Fibroblast of skin of right biceps (primary cell): ENCODE measurements at regions not wholly inside any gene's neighbourhood (a gene's known extent, or its start where the extent isn't known, plus 50 kb on each side); places are given as distances from the start of the nearest gene placed in this dataset.
"Not testable (repeated sequence)": the region's sequence is repeated elsewhere in the genome, so short reads cannot be mapped to it uniquely, and the experiment has no call there.

Experiments
- DNase-seq: peaks from one replicate; pipeline ENCODE4 v3.0.0-alpha.2; 2013

DNA sequence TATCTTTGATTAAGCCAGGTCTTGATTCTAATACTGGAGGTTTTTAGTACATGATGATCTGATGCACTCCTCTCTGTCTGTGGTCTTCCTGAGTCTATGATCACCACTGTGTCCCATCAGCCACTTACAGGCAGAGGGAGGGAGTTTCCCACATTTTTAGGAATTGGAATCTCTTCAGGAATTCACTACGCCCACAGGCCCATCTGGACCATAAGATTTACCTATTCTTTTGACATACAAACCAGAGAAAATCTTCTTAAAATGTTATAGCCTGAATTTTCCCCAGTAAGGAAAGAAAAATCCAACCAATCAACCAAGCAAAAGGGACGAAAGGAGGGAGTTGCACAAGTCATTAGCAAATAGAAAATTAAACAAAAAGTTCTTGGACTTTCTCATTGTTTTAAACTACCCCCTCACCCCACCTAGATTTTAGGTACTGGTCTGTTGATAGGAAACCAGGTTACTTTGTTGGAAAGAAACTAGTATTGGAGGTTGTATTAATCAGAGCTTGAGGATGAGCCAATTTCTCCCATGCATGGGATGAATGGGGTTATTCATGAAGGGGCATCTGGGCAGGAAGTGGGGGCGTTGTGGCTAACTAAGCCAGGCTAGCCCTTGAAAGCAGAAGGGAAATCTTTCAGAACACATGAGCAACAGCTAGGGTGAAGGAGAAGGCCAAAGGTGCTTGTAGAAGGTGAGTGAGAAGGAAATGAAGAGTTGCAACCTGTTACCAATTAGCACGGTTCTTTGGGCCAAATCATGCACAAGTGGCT, 328.2 kb upstream of the MEX3C start:
- DNase-seq, result no peak

DNA sequence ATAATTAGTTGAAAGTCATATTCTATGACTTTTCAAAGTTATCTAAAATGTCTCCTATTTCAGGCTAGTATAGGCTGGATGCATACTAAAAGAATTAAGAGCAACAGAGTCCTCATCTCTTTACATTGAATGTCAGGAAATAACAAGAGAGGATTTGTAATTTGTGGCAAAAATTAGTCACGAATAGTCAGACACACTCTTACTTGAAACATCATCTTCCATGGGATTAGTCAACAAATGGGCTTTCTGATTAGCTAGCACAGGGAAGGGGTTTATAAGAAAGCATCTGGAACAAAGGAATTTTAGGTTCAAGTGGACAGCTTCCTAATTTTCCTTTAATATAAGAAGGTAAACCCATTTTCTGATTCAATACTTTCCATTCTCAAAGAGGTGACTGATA, 330.3 kb upstream of the MEX3C start:
- no peak for DNase-seq

DNA sequence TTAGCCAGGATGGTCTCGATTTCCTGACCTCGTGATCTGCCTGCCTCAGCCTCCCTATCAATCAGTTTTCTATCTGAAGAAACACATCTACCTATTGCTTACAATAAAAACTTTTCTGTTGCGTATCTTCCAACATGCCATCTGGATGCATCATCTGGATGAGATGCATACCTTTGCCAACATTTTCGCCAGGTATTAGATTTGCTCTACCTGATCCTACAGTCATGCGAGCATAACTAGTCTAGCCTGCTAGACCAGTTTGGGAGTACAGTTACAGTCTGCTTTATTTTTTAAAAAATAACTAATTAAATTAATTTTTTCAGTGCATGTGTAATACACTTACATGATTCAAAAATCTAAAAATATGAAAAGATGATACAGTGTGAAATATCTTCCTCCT, 334.0 kb upstream of the MEX3C start:
- DNase-seq, result no peak

DNA sequence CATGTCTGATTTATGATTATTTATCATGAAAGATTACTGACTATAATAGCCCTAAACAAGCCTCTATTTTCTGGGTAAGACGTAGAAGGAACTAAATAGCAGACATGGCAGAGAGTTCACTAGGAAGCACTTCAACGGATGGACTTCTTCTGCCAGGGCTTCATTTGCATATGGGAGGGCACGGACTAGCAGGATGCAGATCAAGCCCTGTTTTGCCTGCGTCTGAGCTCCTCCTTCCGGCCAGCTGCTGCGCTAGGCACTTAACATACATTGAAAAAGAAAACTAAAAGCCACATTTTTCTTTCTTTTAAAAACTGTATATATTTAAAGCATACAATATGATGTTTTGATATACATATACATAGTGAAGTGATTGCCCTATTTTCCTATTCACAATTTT, 340.0 kb upstream of the MEX3C start:
- peak; percentile 2 for DNase-seq

DNA sequence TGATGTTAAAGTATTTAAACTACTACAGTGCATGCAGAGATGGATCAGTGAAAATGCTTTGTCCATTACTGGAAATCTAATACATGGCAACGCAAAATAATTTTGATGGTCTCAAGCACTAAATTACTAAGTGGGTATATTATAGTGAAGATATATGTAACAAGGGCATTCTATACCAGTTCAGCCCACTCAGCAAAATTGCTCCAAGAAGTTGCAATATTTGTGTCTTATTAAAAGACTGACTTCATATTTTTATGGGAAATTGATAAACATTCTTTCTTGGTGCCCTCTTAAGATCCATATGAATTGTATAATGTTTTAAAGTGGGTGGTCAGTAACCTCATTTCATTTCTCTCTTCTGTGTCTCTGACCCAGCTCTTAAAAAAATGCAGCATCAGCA, 343.1 kb upstream of the MEX3C start:
- no peak for DNase-seq

DNA sequence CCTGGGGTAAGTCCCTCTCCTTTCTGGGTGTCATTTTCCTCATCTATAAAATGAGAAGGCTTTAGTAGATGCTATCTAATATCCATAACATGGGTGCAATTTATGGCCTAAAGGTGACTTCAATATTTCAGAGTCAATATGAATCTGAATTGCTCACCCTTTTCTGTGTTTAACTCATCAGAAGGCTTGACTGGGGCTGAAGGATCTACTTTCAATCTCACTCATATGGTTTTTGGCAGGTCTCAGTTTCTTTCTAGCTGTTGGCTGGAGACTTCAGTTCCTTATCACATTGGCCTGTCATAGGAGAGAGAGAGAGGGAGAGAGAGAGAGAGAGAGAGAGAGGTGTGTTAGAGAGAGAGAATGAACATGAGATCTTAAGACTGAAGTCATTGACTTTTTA, 343.7 kb upstream of the MEX3C start:
- DNase-seq, result no peak

DNA sequence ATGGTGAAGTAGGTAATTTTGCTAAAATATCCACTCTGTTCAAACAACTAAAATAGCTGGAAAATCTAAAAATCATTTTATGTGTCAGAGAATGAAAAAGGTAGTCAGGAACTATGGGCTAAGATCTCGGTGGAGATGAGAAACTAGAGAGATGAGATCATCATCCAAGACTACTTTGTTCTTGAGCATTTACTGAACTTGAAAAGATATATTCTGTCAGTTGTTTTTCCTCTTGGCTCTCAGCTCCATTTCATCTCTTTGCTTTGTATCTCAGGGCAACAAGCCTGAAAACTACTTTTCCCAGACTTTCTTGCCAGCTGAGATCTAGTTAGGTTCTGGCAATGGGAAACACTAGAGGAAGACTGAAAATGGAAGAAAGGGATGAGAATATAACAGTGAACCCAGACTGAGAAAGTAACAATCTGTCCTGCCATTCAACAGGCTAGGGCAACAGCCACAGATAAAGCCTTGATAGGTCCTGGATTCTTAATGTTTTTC, 346.2 kb upstream of the MEX3C start:
- no peak for DNase-seq

DNA sequence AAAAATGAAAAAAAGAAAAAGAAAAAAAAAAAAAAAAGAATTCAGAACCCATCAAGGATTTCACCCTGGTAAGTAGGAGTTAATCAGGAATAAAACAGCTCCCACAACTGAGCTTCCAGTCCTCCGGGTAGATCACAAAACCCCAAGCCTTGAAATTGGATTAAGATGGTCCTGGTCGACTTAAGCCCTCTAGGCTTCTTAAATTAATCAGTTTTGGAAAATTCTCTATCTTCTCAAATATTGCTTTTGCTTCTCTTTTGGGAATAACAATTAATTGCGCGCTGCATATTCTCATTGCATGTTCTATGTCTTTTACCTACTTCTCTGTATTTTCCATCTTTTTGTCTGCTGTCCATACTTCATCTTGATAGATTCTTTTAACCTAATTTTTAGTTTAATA, 348.0 kb upstream of the MEX3C start:
- no peak for DNase-seq

DNA sequence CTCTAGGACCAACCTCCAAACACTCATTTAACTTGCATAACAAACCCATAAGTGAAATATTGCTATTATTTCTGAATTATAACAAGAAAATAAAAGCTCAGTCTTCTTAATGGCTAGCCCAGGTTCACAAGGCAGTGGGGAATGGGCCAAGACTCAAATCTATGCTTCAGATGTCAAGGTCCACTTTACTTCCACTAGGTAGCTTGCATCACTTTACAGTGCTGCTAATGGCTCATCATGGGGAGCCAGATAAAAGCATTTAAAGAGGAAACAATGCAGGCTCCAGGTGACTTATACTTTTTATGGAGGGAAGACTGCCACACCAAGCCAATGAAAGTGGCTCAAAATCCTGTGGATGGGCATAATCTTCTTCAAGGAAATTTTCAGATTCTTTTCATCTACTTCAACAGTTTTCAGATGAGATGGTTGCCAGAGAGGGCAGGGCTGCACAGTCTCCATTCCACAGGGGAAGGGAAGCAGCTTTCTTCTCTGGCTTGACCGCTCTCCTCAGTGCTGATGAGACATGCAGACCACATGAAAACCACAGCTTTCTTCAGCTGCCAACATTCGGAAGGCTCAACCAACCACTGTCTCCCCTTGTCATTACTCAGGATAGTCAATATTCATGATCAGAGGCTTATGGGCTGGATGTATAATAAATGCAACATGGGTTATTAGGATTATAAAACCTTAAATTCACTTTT, 361.9 kb upstream of the MEX3C start:
- no peak for DNase-seq

DNA sequence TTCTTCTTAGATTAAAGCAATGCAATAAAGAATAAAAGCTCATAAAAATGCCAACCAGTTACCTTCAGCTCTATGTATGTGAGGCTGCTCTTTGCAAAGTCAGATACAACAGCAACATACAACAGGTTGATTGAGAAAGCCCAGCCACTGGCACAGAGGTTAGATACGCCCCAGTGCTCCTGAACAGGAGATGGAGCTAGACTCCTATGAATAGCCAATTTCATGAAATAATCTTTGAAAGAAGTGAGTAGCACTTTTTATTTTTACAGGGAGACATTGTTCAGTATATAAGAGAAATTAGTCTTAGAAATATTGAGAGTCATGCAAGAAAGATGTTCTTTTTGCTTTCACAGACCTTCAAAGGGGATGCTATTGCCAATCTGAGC, 362.4 kb upstream of the MEX3C start:
- DNase-seq, result no peak

DNA sequence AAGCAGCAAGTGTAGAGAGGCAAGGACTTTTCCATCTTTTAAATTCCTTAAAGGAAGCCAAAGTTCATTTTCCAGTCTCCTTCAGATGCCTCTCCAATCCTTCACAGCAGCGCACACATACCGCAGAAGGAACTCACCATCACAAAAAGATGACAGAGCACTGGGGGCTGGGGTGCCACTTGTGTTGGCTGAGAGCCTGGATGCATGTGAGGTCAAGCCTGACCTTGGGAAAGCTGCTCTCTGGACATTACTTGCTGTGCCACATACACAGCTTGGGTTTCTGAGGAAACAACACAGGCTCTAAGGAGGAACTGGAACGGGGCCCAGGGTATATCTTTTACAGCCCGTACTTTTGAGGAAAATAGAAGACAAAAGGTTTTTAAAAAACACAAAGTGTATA, 364.3 kb upstream of the MEX3C start:
- no peak for DNase-seq

DNA sequence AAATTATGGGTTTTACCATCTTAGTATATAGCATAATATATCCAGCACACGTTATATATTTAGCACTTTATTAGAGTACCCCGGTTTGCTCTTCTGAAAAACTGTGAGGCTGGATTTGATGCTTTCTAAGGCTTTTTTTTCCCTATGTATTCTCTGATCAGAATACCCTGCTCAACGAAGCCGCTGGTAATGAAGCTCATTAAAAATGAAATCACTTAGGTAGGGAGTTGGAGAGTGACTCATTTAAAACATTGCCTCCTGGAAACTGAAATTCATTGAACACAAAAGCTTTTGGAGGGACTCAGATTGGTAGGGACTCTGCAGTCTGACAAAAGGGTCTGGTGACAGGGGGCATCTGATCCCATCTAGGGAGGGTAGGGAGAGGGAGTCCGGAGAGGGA, 365.4 kb upstream of the MEX3C start:
- no peak for DNase-seq

DNA sequence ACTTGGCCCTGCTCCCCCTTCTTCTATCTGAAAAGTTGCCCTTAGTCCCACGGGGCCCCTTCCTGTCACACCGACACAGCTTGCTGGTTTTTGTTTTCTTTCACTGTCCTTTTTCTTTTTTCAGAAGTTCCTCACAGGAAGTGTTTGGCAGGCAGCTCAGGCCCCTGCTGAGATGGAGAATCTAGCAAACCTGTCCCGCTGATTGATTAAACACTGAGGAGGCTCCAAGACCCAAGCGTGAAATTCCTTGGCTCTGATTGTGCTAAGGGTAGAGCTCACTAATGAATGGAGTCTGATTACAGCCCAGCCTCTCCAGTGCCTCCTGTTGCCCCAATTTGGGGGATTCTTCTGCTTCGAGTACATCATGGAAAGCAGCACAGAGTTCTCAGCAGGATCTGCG, 365.9 kb upstream of the MEX3C start:
- DNase-seq, result no peak

DNA sequence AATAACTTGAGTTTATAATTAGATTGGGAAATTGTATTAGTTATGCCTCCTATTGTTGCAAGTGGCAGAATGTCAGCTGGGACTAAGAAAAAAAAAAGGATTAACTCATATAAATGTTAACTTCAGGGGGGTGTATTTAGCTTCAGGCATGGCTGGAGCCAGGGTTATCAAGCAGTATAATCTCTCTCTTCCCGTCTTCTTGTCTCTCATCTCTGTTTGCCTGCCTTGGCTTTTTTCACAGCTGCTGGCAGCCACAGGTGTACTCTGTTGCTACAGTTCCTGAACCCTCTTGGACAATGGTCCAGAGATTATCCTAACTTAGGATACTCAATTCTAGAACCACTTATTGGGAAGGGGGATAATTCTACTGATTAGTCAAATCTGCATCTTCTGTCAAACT, 370.7 kb upstream of the MEX3C start:
- no peak for DNase-seq

DNA sequence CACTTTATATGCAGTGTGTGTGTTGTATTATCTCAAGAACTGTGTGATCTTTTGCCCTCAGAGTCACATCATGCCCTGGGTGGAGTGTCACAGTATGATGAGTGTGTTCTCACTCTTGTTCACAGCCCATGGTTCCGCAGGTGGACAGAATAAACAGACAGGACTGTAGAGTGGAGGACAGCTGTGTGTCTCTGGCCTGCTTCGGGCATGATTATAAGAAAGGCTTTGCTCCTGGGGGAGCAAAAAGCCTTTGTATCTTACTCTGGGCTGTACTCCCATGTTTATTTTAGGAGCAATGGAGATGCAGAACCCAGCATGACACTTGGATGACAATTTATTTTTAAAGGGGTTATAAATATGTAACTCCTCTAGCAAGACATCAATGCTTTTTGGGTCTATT, 371.7 kb upstream of the MEX3C start:
- no peak for DNase-seq

DNA sequence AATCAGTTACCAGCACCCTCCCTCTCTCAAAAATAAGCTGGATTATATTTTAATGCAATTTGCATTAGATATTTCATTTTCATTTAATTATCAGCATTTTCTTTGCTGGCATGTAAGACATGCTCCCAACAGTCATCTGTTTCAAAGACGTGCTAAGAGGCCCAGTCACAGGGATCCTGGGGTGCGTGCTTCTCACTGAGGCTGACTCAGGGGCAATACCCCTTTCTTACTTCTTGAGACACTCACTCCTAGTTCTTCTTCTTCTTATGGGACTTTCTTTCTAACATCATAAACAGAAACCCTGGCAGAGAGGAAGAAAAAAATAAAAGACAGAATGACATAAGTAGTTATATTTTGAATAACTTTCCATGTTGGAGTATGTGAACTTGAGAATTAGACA, 372.1 kb upstream of the MEX3C start:
- no peak for DNase-seq

DNA sequence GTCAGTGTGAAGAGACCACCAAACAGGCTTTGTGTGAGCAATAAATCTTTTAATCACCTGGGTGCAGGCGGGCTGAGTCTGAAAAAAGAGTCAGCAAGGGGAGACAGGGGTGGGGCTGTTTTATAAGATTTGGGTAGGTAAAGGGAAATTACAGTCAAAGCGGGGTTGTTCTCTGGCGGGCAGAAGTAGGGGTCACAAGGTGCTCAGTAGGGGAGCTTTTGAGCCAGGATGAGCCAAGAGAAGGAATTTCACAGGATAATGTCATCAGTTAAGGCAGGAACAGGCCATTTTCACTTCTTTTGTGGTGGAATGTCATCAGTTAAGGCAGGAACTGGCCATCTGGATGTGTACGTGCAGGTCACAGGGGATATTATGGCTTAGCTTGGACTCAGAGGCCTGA, 372.6 kb upstream of the MEX3C start:
- DNase-seq, result not testable (repeated sequence)

DNA sequence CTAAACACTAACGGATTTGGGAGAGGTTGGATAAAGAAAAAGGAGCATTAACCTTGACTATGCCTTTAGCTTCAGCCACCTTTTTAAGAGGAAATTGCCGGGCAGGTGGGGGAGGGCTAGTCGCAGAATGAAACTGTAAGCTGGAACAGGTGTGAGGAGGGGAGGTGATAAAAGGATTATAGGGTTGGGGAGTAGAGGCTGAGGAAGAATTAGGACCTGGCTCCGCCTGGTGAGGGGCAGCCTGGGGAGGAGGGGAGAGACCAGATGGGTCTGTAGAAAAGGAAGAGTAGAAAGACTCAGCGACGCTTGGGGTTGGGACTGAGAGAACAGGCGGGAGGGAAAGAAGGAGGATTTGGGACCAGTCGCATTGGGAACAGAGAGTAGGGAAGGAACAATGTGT, 376.4 kb upstream of the MEX3C start:
- DNase-seq, result not testable (repeated sequence)

DNA sequence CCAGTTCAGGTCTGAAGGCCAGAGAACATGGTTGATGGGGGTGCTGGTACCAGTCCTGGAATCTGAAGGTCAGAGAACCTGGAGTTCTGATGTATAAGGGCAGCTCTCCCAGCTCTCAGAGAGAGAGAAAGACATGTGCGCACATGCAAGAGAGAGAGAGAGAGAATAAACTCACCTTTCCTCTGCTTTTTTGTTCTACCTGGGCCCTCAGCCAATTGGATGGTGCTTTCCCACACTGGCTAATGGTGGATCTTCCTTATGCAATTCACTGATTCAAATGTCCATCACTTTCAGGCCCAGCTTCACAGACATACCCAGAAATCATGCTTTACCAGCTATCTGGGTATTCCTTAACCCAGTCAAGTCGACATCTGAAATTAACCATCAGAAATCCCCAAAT, 377.7 kb upstream of the MEX3C start:
- no peak for DNase-seq

DNA sequence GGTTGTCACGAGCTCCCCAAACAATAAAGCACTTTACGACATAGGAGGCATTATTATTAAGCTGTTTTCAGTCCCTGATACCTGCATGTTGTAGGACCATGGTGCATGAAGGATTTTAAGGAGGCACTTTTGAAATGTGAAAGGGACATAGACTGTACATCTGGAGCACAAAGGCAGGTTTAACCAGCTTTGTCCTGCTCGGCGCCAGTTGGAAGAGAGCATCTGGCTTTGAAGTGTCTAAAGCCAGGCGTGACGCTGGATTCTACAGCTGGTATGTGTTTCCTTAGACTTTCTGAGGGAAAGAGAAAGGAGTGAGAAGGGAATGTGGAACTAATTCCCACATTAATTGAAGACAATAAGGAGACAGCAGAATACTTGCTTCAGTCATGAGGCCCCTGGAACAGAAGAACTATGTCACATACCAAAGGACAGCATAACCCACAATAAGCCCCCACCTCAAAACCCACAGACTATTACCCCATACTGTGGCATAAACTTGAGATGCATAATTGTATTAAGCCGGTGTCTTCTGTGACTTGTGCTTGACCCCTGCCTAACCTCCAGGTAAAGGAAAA, 381.0 kb upstream of the MEX3C start:
- no peak for DNase-seq

DNA sequence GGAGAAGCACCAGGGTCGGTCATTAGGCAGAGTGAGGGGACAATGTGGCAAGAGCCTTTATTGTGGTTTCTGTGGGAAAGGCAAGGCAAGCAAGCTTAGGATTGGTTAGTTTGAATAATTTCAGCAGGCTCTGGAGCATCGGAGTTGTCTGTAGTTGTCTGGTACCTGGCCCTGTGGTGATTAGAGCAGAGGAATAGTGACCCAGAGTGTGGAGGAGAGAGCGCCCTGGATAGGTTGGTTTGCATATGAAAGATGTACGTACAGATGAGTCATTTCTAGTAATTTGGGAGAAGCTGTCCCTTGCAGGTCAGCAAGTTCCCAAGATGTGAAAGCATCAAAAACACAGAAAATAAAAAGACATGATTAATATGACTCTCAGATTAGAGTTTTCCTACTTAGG, 383.1 kb upstream of the MEX3C start:
- DNase-seq, result no peak

DNA sequence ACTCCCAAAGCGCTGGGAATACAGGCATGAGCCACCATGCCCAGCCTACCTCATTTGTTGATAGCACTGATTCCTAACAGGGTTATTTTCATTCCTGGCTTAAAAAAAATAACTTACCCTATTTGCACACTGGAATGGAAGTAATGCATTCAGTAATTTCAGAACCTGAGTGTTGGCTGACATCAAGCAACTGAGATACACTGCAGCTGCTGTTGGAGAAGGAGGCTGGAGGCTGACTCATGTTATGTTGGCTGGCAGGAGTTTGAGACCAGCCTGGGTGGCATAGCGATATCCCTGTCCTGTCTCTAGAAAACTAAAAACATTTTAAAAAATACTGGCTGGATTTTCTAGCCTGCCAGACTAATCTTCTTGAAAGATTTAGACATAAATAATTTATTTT, 385.1 kb upstream of the MEX3C start:
- no peak for DNase-seq

DNA sequence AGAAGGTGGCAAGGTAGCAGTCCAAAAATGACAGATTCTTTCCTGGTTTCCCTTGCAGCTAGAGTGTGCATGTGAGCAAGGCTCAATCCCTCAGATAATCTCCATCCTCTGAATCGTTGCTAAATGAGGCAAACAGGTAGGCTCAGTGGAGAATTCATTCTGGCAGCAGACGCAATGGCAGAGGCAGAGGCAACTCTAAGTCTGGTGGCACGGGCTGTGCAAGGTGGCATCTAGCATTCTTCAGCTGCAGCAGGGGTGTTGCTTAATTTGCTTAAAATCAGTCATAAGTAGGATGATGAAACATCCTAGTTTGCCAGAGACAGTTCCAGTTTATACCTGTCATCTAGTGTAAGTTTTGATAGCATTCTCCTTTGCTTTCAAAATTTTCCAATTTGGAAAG, 391.1 kb upstream of the MEX3C start:
- DNase-seq, result no peak

DNA sequence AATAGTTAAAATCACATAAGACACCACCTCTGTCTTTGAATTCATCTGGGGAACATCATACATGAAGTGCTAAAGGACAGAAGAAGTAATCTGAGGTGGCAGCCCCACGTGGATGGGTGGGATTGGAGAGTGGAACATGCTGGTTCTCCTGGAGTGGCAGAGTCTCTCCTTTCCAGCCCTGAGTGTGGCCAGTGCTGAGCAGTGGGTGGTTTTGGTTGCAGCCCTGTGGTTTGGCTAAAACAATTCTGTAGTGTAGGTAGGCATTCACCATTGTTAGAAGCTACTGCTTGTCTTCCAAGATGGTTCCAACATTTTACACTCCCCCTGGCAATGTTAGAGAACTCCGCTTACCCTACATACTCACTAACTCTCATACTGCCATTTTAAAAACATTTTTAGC, 396.4 kb upstream of the MEX3C start:
- no peak for DNase-seq
